ENCODE measurements at regions not wholly inside any gene's neighbourhood (a gene's known extent, or its start where the extent isn't known, plus 50 kb on each side); places are given as distances from the start of the nearest gene placed in this dataset.
A peak's percentile ranks its signal among the peaks of the same experiment; 100 is the strongest.
"Not testable (repeated sequence)": the region's sequence is repeated elsewhere in the genome, so short reads cannot be mapped to it uniquely, and the experiment has no call there.

GRCh38 chr2:91498513-91499250 is 2807.2 kb downstream of the RPIA start:
- H3K27me3 Mint-ChIP-seq (ENCODE audit: unreplicated experiment); H3K9me3 Mint-ChIP-seq (ENCODE audit: unreplicated experiment): not testable (repeated sequence)
- peak; percentile 95 for DNase-seq (ENCODE audit: extremely low spot score, unreplicated experiment)

DNA sequence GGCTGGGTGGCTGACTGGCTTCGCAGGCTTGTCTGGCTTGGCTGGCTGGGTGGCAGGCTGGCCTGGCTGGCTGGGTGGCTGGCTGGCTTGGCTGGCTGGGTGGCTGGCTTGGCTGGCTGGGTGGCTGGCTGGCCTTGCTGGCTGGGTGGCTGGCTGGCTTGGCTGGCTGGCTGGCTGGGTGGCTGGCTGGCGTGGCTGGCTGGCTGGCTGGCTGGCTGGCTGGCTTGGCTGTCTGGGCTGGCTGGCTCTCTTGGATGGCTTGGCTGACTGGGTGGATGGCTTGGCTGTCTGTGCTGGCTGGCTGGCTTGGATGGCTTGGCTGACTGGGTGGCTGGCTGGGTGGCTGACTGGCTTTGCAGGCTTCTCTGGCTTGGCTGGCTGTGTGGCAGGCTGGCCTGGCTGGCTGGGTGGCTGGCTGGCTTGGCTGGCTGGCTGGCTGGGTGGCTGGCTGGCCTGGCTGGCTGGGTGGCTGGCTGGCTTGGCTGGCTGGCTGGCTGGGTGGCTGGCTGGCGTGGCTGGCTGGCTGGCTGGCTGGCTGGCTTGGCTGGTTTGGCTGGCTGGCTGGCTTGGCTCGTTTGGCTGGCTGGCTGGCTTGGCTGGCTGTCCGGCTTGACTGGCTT is 2808.1 kb downstream of the RPIA start:
- not testable (repeated sequence) for H3K27me3 Mint-ChIP-seq (ENCODE audit: unreplicated experiment); H3K36me3 Mint-ChIP-seq (ENCODE audit: unreplicated experiment); H3K27ac Mint-ChIP-seq (ENCODE audit: unreplicated experiment); H3K4me1 Mint-ChIP-seq (ENCODE audit: unreplicated experiment); H3K4me3 Mint-ChIP-seq (ENCODE audit: unreplicated experiment); H3K9me3 Mint-ChIP-seq (ENCODE audit: unreplicated experiment)
- peak; percentile 90 for DNase-seq (ENCODE audit: extremely low spot score, unreplicated experiment)

More at GRCh38 chr2:91498513-91499250, 2807.2 kb downstream of the RPIA start:
- H3K36me3 Mint-ChIP-seq (ENCODE audit: unreplicated experiment); H3K4me1 Mint-ChIP-seq (ENCODE audit: unreplicated experiment); H3K27ac Mint-ChIP-seq (ENCODE audit: unreplicated experiment); H3K4me3 Mint-ChIP-seq (ENCODE audit: unreplicated experiment): not testable (repeated sequence)

GRCh38 chr2:91500246-91500977 is 2808.9 kb downstream of the RPIA start:
- H3K4me3 Mint-ChIP-seq (ENCODE audit: unreplicated experiment); H3K27ac Mint-ChIP-seq (ENCODE audit: unreplicated experiment); H3K9me3 Mint-ChIP-seq (ENCODE audit: unreplicated experiment); H3K4me1 Mint-ChIP-seq (ENCODE audit: unreplicated experiment); H3K36me3 Mint-ChIP-seq (ENCODE audit: unreplicated experiment); H3K27me3 Mint-ChIP-seq (ENCODE audit: unreplicated experiment): not testable (repeated sequence)
- peak; percentile 86 for DNase-seq (ENCODE audit: extremely low spot score, unreplicated experiment)

DNA sequence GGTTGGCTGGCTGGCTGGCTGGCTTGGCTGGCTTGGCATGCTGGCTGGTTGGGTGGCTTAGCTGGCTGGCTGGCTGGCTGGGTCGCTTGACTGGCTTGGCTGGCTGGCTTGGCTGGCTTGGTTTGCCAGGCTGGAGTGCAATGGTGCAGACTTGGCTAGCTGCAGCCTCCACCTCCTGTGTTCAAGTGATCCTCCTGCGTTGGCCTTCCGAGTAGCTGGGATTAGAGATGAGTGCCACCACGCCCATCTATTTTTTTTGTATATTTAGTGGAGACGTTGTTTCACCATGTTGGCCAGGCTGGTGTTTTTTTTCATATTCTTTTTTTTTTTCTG is 2809.5 kb downstream of the RPIA start:
- H3K9me3 Mint-ChIP-seq (ENCODE audit: unreplicated experiment); H3K4me1 Mint-ChIP-seq (ENCODE audit: unreplicated experiment); H3K36me3 Mint-ChIP-seq (ENCODE audit: unreplicated experiment); H3K27ac Mint-ChIP-seq (ENCODE audit: unreplicated experiment); H3K27me3 Mint-ChIP-seq (ENCODE audit: unreplicated experiment); H3K4me3 Mint-ChIP-seq (ENCODE audit: unreplicated experiment); DNase-seq (ENCODE audit: extremely low spot score, unreplicated experiment): not testable (repeated sequence)

DNA sequence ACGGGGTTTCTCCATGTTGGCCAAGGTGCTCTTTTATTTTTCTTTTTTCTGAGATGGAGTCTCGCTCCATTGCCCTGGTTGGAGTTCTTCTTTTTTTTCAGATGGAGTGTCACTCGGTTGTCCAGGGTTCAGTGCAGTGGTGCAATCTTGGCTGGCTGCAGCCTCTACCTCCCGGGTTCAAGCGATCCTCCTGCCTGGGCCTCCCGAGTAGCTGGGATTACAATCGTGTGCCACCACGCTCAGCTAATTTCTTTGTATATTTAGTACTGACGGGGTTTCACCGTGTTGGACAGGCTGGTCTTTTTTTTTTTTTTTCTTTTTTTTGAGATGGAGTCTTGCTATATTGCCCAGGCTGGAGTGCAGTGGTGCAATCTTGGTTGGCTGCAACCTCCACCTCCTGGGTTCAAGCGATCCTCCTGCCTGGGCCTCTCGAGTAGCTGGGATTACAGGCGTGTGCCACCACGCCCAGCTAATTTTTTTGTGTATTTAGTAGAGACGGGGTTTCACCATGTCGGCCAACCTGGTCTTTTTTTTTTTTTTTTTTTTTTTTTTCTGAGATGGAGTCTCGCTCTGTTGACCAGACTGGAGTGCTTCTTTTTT is 2810.1 kb downstream of the RPIA start:
- H3K27ac Mint-ChIP-seq (ENCODE audit: unreplicated experiment); H3K9me3 Mint-ChIP-seq (ENCODE audit: unreplicated experiment); H3K4me3 Mint-ChIP-seq (ENCODE audit: unreplicated experiment); H3K36me3 Mint-ChIP-seq (ENCODE audit: unreplicated experiment); H3K27me3 Mint-ChIP-seq (ENCODE audit: unreplicated experiment); H3K4me1 Mint-ChIP-seq (ENCODE audit: unreplicated experiment): not testable (repeated sequence)
- DNase-seq (ENCODE audit: extremely low spot score, unreplicated experiment), result peak; percentile 86

DNA sequence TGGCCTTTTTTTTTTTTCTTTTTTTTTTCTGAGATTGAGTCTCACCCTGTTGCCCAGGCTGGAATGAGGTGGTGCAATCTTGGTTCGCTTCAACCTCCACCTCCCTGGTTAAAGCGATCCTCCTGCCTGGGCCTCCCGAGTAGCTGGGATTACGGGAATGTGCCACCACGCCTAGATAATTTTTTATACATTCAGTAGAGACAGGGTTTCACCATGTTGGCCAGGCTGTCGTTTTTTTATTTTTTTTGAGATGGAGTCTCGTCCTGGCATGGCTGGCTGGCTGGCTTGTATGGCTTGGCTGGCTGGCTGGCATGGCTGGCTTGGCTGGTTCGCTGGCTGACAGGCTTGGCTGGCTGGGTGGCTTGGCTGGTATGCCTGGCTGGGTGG is 2812.1 kb downstream of the RPIA start:
- H3K27me3 Mint-ChIP-seq (ENCODE audit: unreplicated experiment); H3K9me3 Mint-ChIP-seq (ENCODE audit: unreplicated experiment); H3K4me3 Mint-ChIP-seq (ENCODE audit: unreplicated experiment); DNase-seq (ENCODE audit: extremely low spot score, unreplicated experiment); H3K4me1 Mint-ChIP-seq (ENCODE audit: unreplicated experiment); H3K27ac Mint-ChIP-seq (ENCODE audit: unreplicated experiment); H3K36me3 Mint-ChIP-seq (ENCODE audit: unreplicated experiment): not testable (repeated sequence)

DNA sequence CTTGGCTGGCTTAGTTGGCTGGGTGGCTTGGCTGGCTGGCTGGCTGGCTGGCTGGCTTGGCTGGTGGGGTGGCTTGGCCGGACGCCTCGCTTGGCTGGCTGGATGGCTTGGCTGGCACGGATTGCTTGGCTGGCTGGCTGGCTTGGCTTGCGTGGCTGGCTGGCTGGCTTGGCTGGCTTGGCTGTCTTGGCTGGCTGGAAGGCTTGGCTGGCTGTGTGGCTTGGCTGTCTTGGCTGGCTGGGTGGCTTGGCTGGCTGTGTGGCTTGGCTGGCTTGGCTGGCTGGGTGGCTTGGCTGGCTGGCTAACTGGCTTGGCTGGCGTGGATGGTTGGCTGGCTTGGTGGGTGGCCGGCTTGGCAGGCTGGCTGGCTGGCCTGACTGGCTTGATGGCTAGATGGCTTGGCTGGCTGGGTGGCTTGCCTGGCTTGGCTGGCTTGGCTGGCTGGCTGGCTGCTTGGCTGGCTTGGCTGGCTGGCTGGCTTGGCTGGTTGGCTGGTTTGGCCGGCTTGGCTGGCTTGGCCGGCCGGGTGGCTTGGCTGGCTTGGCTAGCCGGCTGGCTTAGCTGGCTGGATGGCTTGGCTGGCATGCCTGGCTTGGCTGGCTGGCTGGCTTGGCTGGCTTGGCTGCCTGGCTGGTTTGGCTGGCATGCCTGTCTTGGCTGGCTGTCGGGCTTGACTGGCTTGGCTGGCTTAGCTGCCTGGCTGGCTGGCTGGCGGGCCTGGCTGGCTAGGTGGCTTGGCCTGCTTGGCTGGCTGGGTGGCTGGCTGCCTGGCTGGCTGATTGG is 2812.7 kb downstream of the RPIA start:
- not testable (repeated sequence) for H3K9me3 Mint-ChIP-seq (ENCODE audit: unreplicated experiment); H3K4me3 Mint-ChIP-seq (ENCODE audit: unreplicated experiment); H3K36me3 Mint-ChIP-seq (ENCODE audit: unreplicated experiment); H3K27ac Mint-ChIP-seq (ENCODE audit: unreplicated experiment); H3K27me3 Mint-ChIP-seq (ENCODE audit: unreplicated experiment); H3K4me1 Mint-ChIP-seq (ENCODE audit: unreplicated experiment)
- DNase-seq (ENCODE audit: extremely low spot score, unreplicated experiment), result peak; percentile 87

DNA sequence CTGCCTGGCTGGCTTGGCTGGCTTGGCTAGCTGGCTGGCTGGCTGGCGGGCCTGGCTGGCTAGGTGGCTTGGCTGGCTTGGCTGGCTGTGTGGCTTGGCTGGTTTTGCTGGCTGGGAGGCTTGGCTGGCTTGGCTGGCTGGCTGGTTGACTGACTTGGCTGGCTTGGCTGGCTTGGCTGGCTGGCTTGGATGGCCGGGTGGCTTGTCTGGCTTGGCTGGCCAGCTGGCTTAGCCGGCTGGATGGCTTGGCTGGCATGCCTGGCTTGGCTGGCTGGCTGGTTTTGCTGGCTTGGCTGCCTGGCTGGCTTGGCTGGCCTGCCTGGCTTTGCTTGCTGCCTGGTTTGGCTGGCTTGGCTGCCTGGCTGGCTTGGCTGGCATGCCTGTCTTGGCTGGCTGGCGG is 2817.3 kb downstream of the RPIA start:
- H3K36me3 Mint-ChIP-seq (ENCODE audit: unreplicated experiment); H3K27me3 Mint-ChIP-seq (ENCODE audit: unreplicated experiment); H3K27ac Mint-ChIP-seq (ENCODE audit: unreplicated experiment); H3K4me3 Mint-ChIP-seq (ENCODE audit: unreplicated experiment); H3K9me3 Mint-ChIP-seq (ENCODE audit: unreplicated experiment); H3K4me1 Mint-ChIP-seq (ENCODE audit: unreplicated experiment): not testable (repeated sequence)
- DNase-seq (ENCODE audit: extremely low spot score, unreplicated experiment), result peak; percentile 80

DNA sequence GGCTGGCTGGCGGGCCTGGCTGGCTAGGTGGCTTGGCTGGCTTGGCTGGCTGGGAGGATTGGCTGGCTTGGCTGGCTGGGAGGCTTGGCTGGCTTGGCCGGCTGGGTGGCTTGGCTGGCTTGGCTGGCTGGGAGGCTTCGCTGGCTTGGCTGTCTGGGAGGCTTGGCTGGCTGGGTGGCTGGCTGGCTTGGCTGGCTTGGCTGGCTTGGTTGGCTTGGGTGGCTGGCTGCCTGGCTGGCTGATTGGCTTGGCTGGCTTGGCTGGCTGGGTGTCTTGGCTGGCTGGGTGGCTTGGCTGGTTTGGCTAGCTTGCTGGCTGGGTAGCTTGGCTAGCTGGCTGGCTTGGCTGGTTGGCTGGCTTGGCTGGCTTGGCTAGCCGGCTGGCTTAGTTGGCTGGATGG is 2817.8 kb downstream of the RPIA start:
- H3K27ac Mint-ChIP-seq (ENCODE audit: unreplicated experiment); H3K36me3 Mint-ChIP-seq (ENCODE audit: unreplicated experiment); H3K27me3 Mint-ChIP-seq (ENCODE audit: unreplicated experiment); H3K4me1 Mint-ChIP-seq (ENCODE audit: unreplicated experiment); H3K4me3 Mint-ChIP-seq (ENCODE audit: unreplicated experiment); H3K9me3 Mint-ChIP-seq (ENCODE audit: unreplicated experiment): not testable (repeated sequence)
- DNase-seq (ENCODE audit: extremely low spot score, unreplicated experiment), result peak; percentile 60

- H3K4me1 Mint-ChIP-seq (ENCODE audit: unreplicated experiment), result not testable (repeated sequence)
Observed at GRCh38 chr2:91511166-91511565, 2819.7 kb downstream of the RPIA start.

DNA sequence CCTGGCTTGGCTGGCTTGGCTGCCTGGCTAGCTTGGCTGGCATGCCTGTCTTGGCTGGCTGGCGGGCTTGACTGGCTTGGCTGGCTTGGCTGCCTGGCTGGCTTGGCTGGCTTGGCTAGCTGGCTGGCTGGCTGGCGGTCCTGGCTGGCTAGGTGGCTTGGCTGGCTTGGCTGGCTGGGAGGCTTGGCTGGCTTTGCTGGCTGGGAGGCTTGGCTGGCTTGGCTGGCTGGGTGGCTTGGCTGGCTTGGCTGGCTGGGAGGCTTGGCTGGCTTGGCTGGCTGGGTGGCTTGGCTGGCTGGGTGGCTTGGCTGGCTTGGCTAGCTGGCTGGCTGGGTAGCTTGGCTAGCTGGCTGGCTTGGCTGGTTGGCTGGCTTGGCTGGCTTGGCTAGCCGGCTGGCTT is 2824.5 kb downstream of the RPIA start:
- not testable (repeated sequence) for H3K4me3 Mint-ChIP-seq (ENCODE audit: unreplicated experiment); H3K27me3 Mint-ChIP-seq (ENCODE audit: unreplicated experiment); H3K4me1 Mint-ChIP-seq (ENCODE audit: unreplicated experiment); H3K27ac Mint-ChIP-seq (ENCODE audit: unreplicated experiment); H3K9me3 Mint-ChIP-seq (ENCODE audit: unreplicated experiment); H3K36me3 Mint-ChIP-seq (ENCODE audit: unreplicated experiment)
- peak; percentile 70 for DNase-seq (ENCODE audit: extremely low spot score, unreplicated experiment)

More at GRCh38 chr2:91511166-91511565, 2819.7 kb downstream of the RPIA start:
- H3K4me3 Mint-ChIP-seq (ENCODE audit: unreplicated experiment); H3K9me3 Mint-ChIP-seq (ENCODE audit: unreplicated experiment); H3K36me3 Mint-ChIP-seq (ENCODE audit: unreplicated experiment); H3K27me3 Mint-ChIP-seq (ENCODE audit: unreplicated experiment); H3K27ac Mint-ChIP-seq (ENCODE audit: unreplicated experiment): not testable (repeated sequence)
- DNase-seq (ENCODE audit: extremely low spot score, unreplicated experiment), result peak; percentile 80
